Activated naive CD4-positive, alpha-beta T cell treated with Interleukin-2 at 50 U/mL for 16 hours (primary cell): ENCODE measurements at regions not wholly inside any gene's neighbourhood (a gene's known extent, or its start where the extent isn't known, plus 50 kb on each side); places are given as distances from the start of the nearest gene placed in this dataset.

Experiments used
- DNase-seq: peaks from one replicate; pipeline ENCODE4 v3.0.0-alpha.2; 2020

GRCh38 chr5:93273176-93273575, 307.8 kb downstream of the NR2F1-AS1 start:
- no peak for DNase-seq

- no peak for DNase-seq
Observed at GRCh38 chr5:93272108-93272507, 308.9 kb downstream of the NR2F1-AS1 start.

- DNase-seq = no peak
Observed at GRCh38 chr5:93267736-93268135, 313.3 kb downstream of the NR2F1-AS1 start.

- no peak for DNase-seq
Observed at GRCh38 chr5:93267276-93267675, 313.7 kb downstream of the NR2F1-AS1 start.

GRCh38 chr5:93257616-93258015, 323.4 kb downstream of the NR2F1-AS1 start:
- no peak for DNase-seq

- DNase-seq = no peak
Observed at GRCh38 chr5:93255796-93256195, 325.2 kb downstream of the NR2F1-AS1 start.

- DNase-seq = no peak
Observed at GRCh38 chr5:93252165-93252564, 328.9 kb downstream of the NR2F1-AS1 start.

GRCh38 chr5:93251347-93251746, 329.7 kb downstream of the NR2F1-AS1 start:
- DNase-seq = no peak

- DNase-seq = no peak
Observed at GRCh38 chr5:93250424-93250823, 330.6 kb downstream of the NR2F1-AS1 start.

- no peak for DNase-seq
Observed at GRCh38 chr5:93249651-93250289, 331.2 kb downstream of the NR2F1-AS1 start.

GRCh38 chr5:93247105-93247504, 333.9 kb downstream of the NR2F1-AS1 start:
- no peak for DNase-seq

- DNase-seq = no peak
Observed at GRCh38 chr5:93246090-93246855, 334.7 kb downstream of the NR2F1-AS1 start.

- no peak for DNase-seq
Observed at GRCh38 chr5:93245226-93245625, 335.8 kb downstream of the NR2F1-AS1 start.

- no peak for DNase-seq
Observed at GRCh38 chr5:93243481-93243880, 337.5 kb downstream of the NR2F1-AS1 start.

GRCh38 chr5:93240228-93240834, 340.7 kb downstream of the NR2F1-AS1 start:
- DNase-seq = no peak

- no peak for DNase-seq
Observed at GRCh38 chr5:93236807-93237421, 344.1 kb downstream of the NR2F1-AS1 start.

- no peak for DNase-seq
Observed at GRCh38 chr5:93235761-93236160, 345.3 kb downstream of the NR2F1-AS1 start.

GRCh38 chr5:93226202-93226735, 354.8 kb downstream of the NR2F1-AS1 start:
- DNase-seq = no peak

GRCh38 chr5:93225748-93226147, 355.3 kb downstream of the NR2F1-AS1 start:
- DNase-seq = no peak

- no peak for DNase-seq
Observed at GRCh38 chr5:93224624-93225023, 356.4 kb downstream of the NR2F1-AS1 start.

GRCh38 chr5:93221773-93222172, 359.2 kb downstream of the NR2F1-AS1 start:
- no peak for DNase-seq

- DNase-seq = no peak
Observed at GRCh38 chr5:93220431-93220830, 360.6 kb downstream of the NR2F1-AS1 start.

- DNase-seq = no peak
Observed at GRCh38 chr5:93219641-93220145, 361.3 kb downstream of the NR2F1-AS1 start.
